Activated CD4-positive, alpha-beta T cell treated with anti-CD3 and anti-CD28 coated beads, Interleukin-2, amount 10 ng/mL, durations not matched to agents 7 days and 5 days (primary cell): ENCODE measurements at regions not wholly inside any gene's neighbourhood (a gene's known extent, or its start where the extent isn't known, plus 50 kb on each side); places are given as distances from the start of the nearest gene placed in this dataset.

Source experiments
- CTCF ChIA-PET: fragments of 350-600 bp; sonication (Branson Sonifier 250); formaldehyde crosslinking; loops from one replicate; lab custom pipeline; 2021; ENCODE audit warnings: antibody characterized with exemption; lab: Charles Lee
- POLR2A ChIA-PET: fragments of 350-600 bp; sonication (Branson Sonifier 250); formaldehyde crosslinking; loops from one replicate; lab custom pipeline; 2021; ENCODE audit warnings: antibody characterized with exemption; lab: Charles Lee
- DNase-seq: peaks from one replicate; pipeline ENCODE4 v3.0.0-alpha.2; 2020
- H3K27ac Mint-ChIP-seq: one replicate; pipeline ENCODE4 v1.8.0; 2021; ENCODE audit warnings: mild to moderate bottlenecking, moderate library complexity, mixed read lengths
- H3K27me3 Mint-ChIP-seq: one replicate; pipeline ENCODE4 v1.8.0; 2021; ENCODE audit warnings: mixed read lengths
- H3K36me3 Mint-ChIP-seq: one replicate; pipeline ENCODE4 v1.8.0; 2021; ENCODE audit warnings: low read depth, mixed read lengths
- H3K4me1 Mint-ChIP-seq: one replicate; pipeline ENCODE4 v1.8.0; 2021; ENCODE audit warnings: mixed read lengths
- H3K4me3 Mint-ChIP-seq: one replicate; pipeline ENCODE4 v1.8.0; 2021; ENCODE audit warnings: mild to moderate bottlenecking, moderate library complexity, mixed read lengths
- H3K9me3 Mint-ChIP-seq: one replicate; pipeline ENCODE4 v1.8.0; 2021; ENCODE audit warnings: mixed read lengths

GRCh38 chr2:147578529-147578928 is 266.3 kb upstream of the ACVR2A start:
- DNase-seq = no peak
- POLR2A ChIA-PET = no interaction called here
- H3K4me1 Mint-ChIP-seq = no peaks in the 10 kb centered on the region

GRCh38 chr2:147577998-147578380 is 266.8 kb upstream of the ACVR2A start:
- Mint-ChIP-seq H3K4me1 (no peaks in the 10 kb centered on the region), H3K4me3 (no peak overlapping the region), H3K36me3 (no peaks in the 10 kb centered on the region), H3K27me3 (peaks cover 3% of the 10 kb centered on the region), H3K9me3 (peaks cover 5% of the 10 kb centered on the region), H3K27ac (no peak overlapping the region)
- ChIA-PET CTCF (no interaction called here), POLR2A (no interaction called here)
- no peak for DNase-seq

More at GRCh38 chr2:147578529-147578928, 266.3 kb upstream of the ACVR2A start:
- H3K4me3 Mint-ChIP-seq = no peak overlapping the region
- CTCF ChIA-PET = no interaction called here
- H3K27ac Mint-ChIP-seq = no peak overlapping the region
- H3K36me3 Mint-ChIP-seq = no peaks in the 10 kb centered on the region
- peaks cover 8% of the 10 kb centered on the region for H3K27me3 Mint-ChIP-seq
- H3K9me3 Mint-ChIP-seq = peaks cover 5% of the 10 kb centered on the region

- CTCF ChIA-PET = no interaction called here
Measured at GRCh38 chr2:147577323-147577997, 267.4 kb upstream of the ACVR2A start.

GRCh38 chr2:147575106-147575505 is 269.7 kb upstream of the ACVR2A start:
- peaks cover 6% of the 10 kb centered on the region for H3K9me3 Mint-ChIP-seq
- peaks cover 3% of the 10 kb centered on the region for H3K36me3 Mint-ChIP-seq
- POLR2A ChIA-PET = no interaction called here
- CTCF ChIA-PET = no interaction called here
- no peak overlapping the region for H3K27ac Mint-ChIP-seq
- no peak for DNase-seq
- no peaks in the 10 kb centered on the region for H3K4me1 Mint-ChIP-seq
- no peak overlapping the region for H3K4me3 Mint-ChIP-seq
- no peaks in the 10 kb centered on the region for H3K27me3 Mint-ChIP-seq

More at GRCh38 chr2:147577323-147577997, 267.4 kb upstream of the ACVR2A start:
- POLR2A ChIA-PET = no interaction called here
- Mint-ChIP-seq H3K4me1 (no peaks in the 10 kb centered on the region), H3K9me3 (peaks cover 5% of the 10 kb centered on the region), H3K36me3 (no peaks in the 10 kb centered on the region), H3K27me3 (peaks cover 3% of the 10 kb centered on the region), H3K27ac (no peak overlapping the region), H3K4me3 (no peak overlapping the region)
- no peak for DNase-seq

- CTCF ChIA-PET = no interaction called here
- Mint-ChIP-seq H3K27ac (no peak overlapping the region), H3K9me3 (peaks cover 7% of the 10 kb centered on the region), H3K27me3 (no peaks in the 10 kb centered on the region), H3K4me1 (no peaks in the 10 kb centered on the region), H3K36me3 (peaks cover 3% of the 10 kb centered on the region), H3K4me3 (no peak overlapping the region)
- DNase-seq = no peak
- POLR2A ChIA-PET = no interaction called here
Measured at GRCh38 chr2:147572622-147573021, 272.2 kb upstream of the ACVR2A start.

DNA sequence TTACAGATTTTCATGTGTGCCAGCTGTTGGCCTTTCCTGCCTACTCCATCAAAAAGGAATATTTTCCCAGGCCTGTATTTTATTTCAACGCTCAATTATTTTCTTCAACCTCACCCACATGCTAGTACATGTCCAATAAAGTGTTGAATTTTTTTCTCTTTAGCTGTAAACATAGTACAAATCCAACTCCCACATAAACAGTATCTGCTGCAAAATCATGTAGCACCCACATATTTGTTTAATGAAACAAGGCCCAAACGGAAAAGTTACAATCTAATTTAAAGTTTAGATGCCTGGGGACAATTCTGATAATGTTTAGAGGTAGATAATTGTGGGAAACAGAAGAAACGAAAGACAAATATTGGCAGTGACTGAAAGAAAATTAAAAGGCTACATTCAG is 275.4 kb upstream of the ACVR2A start:
- Mint-ChIP-seq H3K36me3 (peaks cover 3% of the 10 kb centered on the region), H3K27ac (no peak overlapping the region), H3K4me1 (no peaks in the 10 kb centered on the region), H3K4me3 (no peak overlapping the region), H3K27me3 (no peaks in the 10 kb centered on the region), H3K9me3 (peaks cover 10% of the 10 kb centered on the region)
- DNase-seq = no peak
- POLR2A ChIA-PET = no interaction called here
- CTCF ChIA-PET = no interaction called here

- no peak for DNase-seq
- peaks cover 3% of the 10 kb centered on the region for H3K36me3 Mint-ChIP-seq
- no peaks in the 10 kb centered on the region for H3K27me3 Mint-ChIP-seq
- no peak overlapping the region for H3K4me3 Mint-ChIP-seq
- no peak overlapping the region for H3K27ac Mint-ChIP-seq
- peaks cover 10% of the 10 kb centered on the region for H3K9me3 Mint-ChIP-seq
- ChIA-PET CTCF (no interaction called here), POLR2A (no interaction called here)
- no peaks in the 10 kb centered on the region for H3K4me1 Mint-ChIP-seq
Measured at GRCh38 chr2:147568109-147568508, 276.7 kb upstream of the ACVR2A start.

GRCh38 chr2:147567136-147567535 is 277.7 kb upstream of the ACVR2A start:
- H3K9me3 Mint-ChIP-seq = peaks cover 10% of the 10 kb centered on the region
- CTCF ChIA-PET = no interaction called here
- POLR2A ChIA-PET = no interaction called here

DNA sequence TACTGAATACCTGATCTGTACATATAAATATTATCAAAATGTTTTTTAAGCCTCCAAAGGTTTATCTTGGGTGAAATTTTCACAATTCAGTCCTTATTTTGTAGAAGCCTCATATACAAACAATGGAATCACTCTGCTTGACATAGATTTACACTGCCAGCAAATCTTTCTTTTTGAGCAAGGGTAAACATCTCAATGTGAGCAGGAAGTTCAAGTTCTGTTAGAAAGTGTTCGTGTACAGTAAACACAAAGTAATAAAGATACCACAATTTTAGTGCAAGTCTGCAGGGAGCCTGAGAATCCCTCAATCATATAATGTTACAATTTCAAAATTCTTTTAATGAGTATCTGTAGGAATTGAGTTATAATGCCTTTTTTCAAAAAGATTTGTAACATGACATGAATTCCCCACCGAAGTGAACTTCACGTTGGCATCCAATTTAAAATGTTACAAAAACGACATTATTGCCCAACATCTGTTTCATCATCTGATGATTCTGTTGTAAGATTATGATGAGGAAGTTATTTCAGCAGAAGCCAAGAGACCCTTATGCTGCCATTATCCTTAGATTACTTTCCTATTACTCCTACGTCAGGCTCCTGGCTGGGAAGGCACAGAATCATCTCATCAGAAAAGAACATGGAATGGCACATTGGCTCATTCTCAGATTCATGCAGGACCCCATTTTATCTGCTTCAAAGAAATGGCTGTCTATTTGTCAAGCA is 283.9 kb upstream of the ACVR2A start:
- DNase-seq = no peak
- H3K4me1 Mint-ChIP-seq = peaks cover 6% of the 10 kb centered on the region
- ChIA-PET CTCF (no interaction called here), POLR2A (no interaction called here)
- no peaks in the 10 kb centered on the region for H3K36me3 Mint-ChIP-seq
- no peak overlapping the region for H3K27ac Mint-ChIP-seq
- no peak overlapping the region for H3K4me3 Mint-ChIP-seq
- peaks cover 2% of the 10 kb centered on the region for H3K9me3 Mint-ChIP-seq
- peaks cover 2% of the 10 kb centered on the region for H3K27me3 Mint-ChIP-seq

More at GRCh38 chr2:147567136-147567535, 277.7 kb upstream of the ACVR2A start:
- Mint-ChIP-seq H3K36me3 (peaks cover 3% of the 10 kb centered on the region), H3K4me1 (no peaks in the 10 kb centered on the region), H3K27ac (no peak overlapping the region), H3K4me3 (no peak overlapping the region), H3K27me3 (no peaks in the 10 kb centered on the region)
- DNase-seq = no peak

- peaks cover 6% of the 10 kb centered on the region for H3K4me1 Mint-ChIP-seq
- H3K27me3 Mint-ChIP-seq = peaks cover 2% of the 10 kb centered on the region
- DNase-seq = no peak
- H3K4me3 Mint-ChIP-seq = no peak overlapping the region
- CTCF ChIA-PET = no interaction called here
- no peaks in the 10 kb centered on the region for H3K36me3 Mint-ChIP-seq
- POLR2A ChIA-PET = interaction anchor here (0.9 kb wide), 1 partner anchor 514 kb away, joined by 3 read pairs; no protein-coding TSS in a partner anchor
- H3K9me3 Mint-ChIP-seq = peaks cover 4% of the 10 kb centered on the region
- no peak overlapping the region for H3K27ac Mint-ChIP-seq
Measured at GRCh38 chr2:147559070-147559725, 285.6 kb upstream of the ACVR2A start.

DNA sequence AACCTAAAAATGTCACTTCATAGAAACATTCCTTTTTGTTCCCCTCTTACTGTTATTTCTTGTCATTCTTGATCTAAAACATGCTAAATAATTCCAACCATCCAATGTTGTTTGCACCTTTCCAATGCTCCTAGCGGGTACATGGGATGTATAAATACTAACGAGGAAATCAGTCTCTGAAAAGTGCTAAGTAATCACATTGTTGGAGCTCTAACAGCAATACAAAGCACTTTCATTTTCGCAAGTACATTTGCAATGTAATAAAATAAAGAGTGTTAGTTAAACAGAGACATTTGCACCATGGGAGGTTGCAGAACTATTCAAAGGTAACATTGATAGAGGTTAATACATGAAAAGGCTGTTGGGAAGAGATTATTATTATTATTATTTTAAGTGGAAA is 286.2 kb upstream of the ACVR2A start:
- Mint-ChIP-seq H3K4me1 (peaks cover 6% of the 10 kb centered on the region), H3K27ac (no peak overlapping the region), H3K9me3 (peaks cover 4% of the 10 kb centered on the region), H3K4me3 (no peak overlapping the region), H3K36me3 (no peaks in the 10 kb centered on the region), H3K27me3 (peaks cover 2% of the 10 kb centered on the region)
- ChIA-PET POLR2A (no interaction called here), CTCF (no interaction called here)
- DNase-seq = no peak

DNA sequence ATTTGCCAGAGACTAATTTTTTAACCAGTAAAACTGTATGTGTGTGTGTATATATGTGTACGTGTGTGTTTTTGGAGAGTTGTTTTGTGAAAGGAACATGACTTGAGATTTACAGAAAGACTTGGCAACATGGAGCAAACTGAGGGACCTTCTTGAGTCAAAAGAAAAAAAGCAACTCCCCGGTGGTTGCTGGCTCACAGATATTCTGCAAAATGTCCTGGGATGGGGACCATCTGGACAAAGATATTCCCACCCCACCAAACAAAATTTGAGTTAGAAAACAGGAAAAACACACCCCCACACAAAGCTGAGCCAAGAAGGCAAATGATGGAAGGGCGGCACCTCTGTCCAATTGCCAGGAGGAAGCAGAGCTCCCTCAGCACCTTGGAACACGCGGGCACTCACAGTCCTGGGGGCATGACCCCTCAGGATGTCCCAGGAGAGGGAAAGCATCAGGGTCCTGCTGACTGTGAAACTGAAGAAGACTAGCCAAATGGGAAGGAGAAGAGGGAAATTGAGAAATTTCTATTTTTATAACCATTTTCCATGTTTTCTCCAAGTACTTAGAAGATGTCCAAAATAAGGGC is 290.2 kb upstream of the ACVR2A start:
- Mint-ChIP-seq H3K27ac (peak overlapping the region; percentile 27), H3K4me1 (peaks cover 6% of the 10 kb centered on the region), H3K27me3 (peaks cover 2% of the 10 kb centered on the region), H3K9me3 (peaks cover 6% of the 10 kb centered on the region), H3K36me3 (no peaks in the 10 kb centered on the region), H3K4me3 (no peak overlapping the region)
- CTCF ChIA-PET = no interaction called here
- POLR2A ChIA-PET = no interaction called here
- DNase-seq = no peak

GRCh38 chr2:147553775-147554271 is 291.0 kb upstream of the ACVR2A start:
- Mint-ChIP-seq H3K4me1 (peaks cover 6% of the 10 kb centered on the region), H3K27me3 (peaks cover 2% of the 10 kb centered on the region), H3K36me3 (no peaks in the 10 kb centered on the region), H3K9me3 (peaks cover 8% of the 10 kb centered on the region), H3K4me3 (no peak overlapping the region), H3K27ac (no peak overlapping the region)
- no peak for DNase-seq
- ChIA-PET CTCF (interaction anchor here (0.6 kb wide), 1 partner anchor 28 kb away, joined by 3 read pairs; no protein-coding TSS in a partner anchor), POLR2A (no interaction called here)
